ENCODE measurements at regions not wholly inside any gene's neighbourhood (a gene's known extent, or its start where the extent isn't known, plus 50 kb on each side); places are given as distances from the start of the nearest gene placed in this dataset.

DNA sequence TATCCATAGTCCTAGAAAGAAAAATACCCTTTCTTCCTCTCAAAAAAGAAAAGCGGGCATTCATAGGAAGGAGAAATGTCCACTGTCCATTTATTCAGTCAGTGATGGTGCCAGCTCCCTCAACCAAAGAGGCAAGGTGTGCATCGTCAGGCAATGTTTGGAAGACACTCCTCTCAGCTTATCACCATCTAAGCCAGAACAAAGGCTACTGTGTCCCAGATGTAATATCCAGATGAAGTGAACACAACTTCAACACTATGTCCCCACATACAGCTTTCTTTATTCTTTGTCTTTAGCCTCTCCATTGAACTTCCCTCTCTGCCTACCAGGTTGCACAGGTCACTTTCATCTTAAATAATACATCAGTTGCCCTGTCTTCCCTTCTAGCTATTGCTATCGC, 131.4 kb upstream of the RNF32 start:
- TF ChIP-seq EZH2 (IDR thresholded peaks at IDR 0.05; ENCODE audit: low read depth, unreplicated experiment), result no peak
- TF ChIP-seq, protein P1, sequence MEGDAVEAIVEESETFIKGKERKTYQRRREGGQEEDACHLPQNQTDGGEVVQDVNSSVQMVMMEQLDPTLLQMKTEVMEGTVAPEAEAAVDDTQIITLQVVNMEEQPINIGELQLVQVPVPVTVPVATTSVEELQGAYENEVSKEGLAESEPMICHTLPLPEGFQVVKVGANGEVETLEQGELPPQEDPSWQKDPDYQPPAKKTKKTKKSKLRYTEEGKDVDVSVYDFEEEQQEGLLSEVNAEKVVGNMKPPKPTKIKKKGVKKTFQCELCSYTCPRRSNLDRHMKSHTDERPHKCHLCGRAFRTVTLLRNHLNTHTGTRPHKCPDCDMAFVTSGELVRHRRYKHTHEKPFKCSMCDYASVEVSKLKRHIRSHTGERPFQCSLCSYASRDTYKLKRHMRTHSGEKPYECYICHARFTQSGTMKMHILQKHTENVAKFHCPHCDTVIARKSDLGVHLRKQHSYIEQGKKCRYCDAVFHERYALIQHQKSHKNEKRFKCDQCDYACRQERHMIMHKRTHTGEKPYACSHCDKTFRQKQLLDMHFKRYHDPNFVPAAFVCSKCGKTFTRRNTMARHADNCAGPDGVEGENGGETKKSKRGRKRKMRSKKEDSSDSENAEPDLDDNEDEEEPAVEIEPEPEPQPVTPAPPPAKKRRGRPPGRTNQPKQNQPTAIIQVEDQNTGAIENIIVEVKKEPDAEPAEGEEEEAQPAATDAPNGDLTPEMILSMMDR (conservative IDR thresholded peaks at IDR 0.05; ENCODE audit: low read depth in 2 of 2), result no peak
- TF ChIP-seq JUNB (IDR thresholded peaks at IDR 0.05; ENCODE audit: unreplicated experiment), result no peak
- TF ChIP-seq POLR2AphosphoS5 (IDR thresholded peaks at IDR 0.05; ENCODE audit: low read depth), result no peak
- TF ChIP-seq EZH2phosphoT487 (IDR thresholded peaks at IDR 0.05; ENCODE audit: unreplicated experiment), result no peak
- TF ChIP-seq CREB1 (CRISPR knock-in tag; IDR thresholded peaks at IDR 0.05; ENCODE audit: low read depth), result no peak
- TF ChIP-seq, protein P2, sequence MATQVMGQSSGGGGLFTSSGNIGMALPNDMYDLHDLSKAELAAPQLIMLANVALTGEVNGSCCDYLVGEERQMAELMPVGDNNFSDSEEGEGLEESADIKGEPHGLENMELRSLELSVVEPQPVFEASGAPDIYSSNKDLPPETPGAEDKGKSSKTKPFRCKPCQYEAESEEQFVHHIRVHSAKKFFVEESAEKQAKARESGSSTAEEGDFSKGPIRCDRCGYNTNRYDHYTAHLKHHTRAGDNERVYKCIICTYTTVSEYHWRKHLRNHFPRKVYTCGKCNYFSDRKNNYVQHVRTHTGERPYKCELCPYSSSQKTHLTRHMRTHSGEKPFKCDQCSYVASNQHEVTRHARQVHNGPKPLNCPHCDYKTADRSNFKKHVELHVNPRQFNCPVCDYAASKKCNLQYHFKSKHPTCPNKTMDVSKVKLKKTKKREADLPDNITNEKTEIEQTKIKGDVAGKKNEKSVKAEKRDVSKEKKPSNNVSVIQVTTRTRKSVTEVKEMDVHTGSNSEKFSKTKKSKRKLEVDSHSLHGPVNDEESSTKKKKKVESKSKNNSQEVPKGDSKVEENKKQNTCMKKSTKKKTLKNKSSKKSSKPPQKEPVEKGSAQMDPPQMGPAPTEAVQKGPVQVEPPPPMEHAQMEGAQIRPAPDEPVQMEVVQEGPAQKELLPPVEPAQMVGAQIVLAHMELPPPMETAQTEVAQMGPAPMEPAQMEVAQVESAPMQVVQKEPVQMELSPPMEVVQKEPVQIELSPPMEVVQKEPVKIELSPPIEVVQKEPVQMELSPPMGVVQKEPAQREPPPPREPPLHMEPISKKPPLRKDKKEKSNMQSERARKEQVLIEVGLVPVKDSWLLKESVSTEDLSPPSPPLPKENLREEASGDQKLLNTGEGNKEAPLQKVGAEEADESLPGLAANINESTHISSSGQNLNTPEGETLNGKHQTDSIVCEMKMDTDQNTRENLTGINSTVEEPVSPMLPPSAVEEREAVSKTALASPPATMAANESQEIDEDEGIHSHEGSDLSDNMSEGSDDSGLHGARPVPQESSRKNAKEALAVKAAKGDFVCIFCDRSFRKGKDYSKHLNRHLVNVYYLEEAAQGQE (IDR thresholded peaks at IDR 0.05; ENCODE audit: unreplicated experiment), result no peak
- TF ChIP-seq ZNF331 (CRISPR knock-in tag; IDR thresholded peaks at IDR 0.05; ENCODE audit: low read depth), result no peak

All from GM23338 (cell line).